Transverse colon (tissue), 4 donors: ENCODE measurements at regions not wholly inside any gene's neighbourhood (a gene's known extent, or its start where the extent isn't known, plus 50 kb on each side); places are given as distances from the start of the nearest gene placed in this dataset.
"Not testable (repeated sequence)": the region's sequence is repeated elsewhere in the genome, so short reads cannot be mapped to it uniquely, and the experiment has no call there.

ENCODE experiments used
- DNase-seq: peaks from one replicate; pipeline ENCODE4 v3.0.0-alpha.2; 2019
- H3K27ac ChIP-seq, 4 donors: fragments of 200-600 bp; sonication (generic); 2 replicates each; pipeline ENCODE4 v1.5.1; 2016 to 2018; ENCODE audit warnings: inconsistent platforms in 4 of 4
- H3K27me3 ChIP-seq: fragments of 200-600 bp; sonication (generic); 2 replicates; pipeline ENCODE4 v1.5.1; 2017; ENCODE audit warnings: inconsistent platforms
- H3K36me3 ChIP-seq, 4 donors: fragments of 200-600 bp; sonication (generic); 2 replicates each; pipeline ENCODE4 v1.5.1; 2017 to 2019; ENCODE audit warnings: inconsistent platforms in 4 of 4
- H3K4me1 ChIP-seq, 4 donors: fragments of 200-600 bp; sonication (generic); 2 replicates each; pipeline ENCODE4 v1.5.1; 2017 to 2020; ENCODE audit warnings: inconsistent platforms in 4 of 4
- H3K4me3 ChIP-seq, 4 donors: fragments of 200-600 bp; sonication (generic); 1 replicate in 1 of 4; 2 replicates in 3 of 4; pipeline versions ENCODE4 v1.5.1 to v1.6.1; 2017 to 2019; ENCODE audit warnings: inconsistent platforms in 4 of 4
- H3K9me3 ChIP-seq, 2 donors: fragments of 200-600 bp; sonication (generic); 2 replicates each; pipeline ENCODE4 v1.5.1; 2017 to 2019; ENCODE audit warnings: inconsistent platforms in 2 of 2
- EP300 ChIP-seq: sonication (generic); formaldehyde crosslinking; IDR thresholded peaks from one replicate; pipeline ENCODE4 v1.6.1; 2017; ENCODE audit warnings: antibody characterized with exemption, low read depth
- POLR2A ChIP-seq: fragments of 450-650 bp; IDR thresholded peaks from one replicate; pipeline ENCODE4 v1.6.1; 2016; ENCODE audit warnings: antibody characterized with exemption, mild to moderate bottlenecking, moderate library complexity
- POLR2AphosphoS5 ChIP-seq, 3 donors: sonication (generic); formaldehyde crosslinking; IDR thresholded peaks; one replicate each; pipeline ENCODE4 v1.6.1; 2016; ENCODE audit warnings: antibody characterized with exemption in 3 of 3
- WGBS, 2 donors: methylation state at CpG; one replicate each; pipeline ENCODE4 v1.1.5; 2018; ENCODE audit warnings: low coverage in 1 of 2; 5-methylcytosine and 5-hydroxymethylcytosine counted together
- in situ Hi-C, 4 donors: fragments of 200-750 bp; cut with MboI; loops; one replicate each; pipeline versions ENCODE4 v1.15.0 to v1.15.1; 2017; ENCODE audit warnings: low sequenced_read_pairs in 3 of 4, low pct_ligation_motif_present in 1 of 4, low pct_unique_long_range_greater_than_20kb in 1 of 4
- intact Hi-C: fragments of 100-400 bp; cut with DNase I; formaldehyde crosslinking; loops from one replicate; pipeline ENCODE4 v1.15.1; 2023; ENCODE audit warnings: low total_unique reads
- TF ChIP-seq, protein P1 (sequence below), 5 experiments: fragments of 200-600 bp in 3 of 5; fragments of 450-650 bp in 2 of 5; sonication (generic) in 3 of 5; IDR thresholded peaks; 1 replicate in 2 of 5; 2 replicates in 3 of 5; pipeline ENCODE4 v1.5.1; 2016 to 2017; ENCODE audit warnings: antibody characterized with exemption in 5 of 5, inconsistent platforms in 3 of 5, mild to moderate bottlenecking in 2 of 5, moderate library complexity in 1 of 5

DNA sequence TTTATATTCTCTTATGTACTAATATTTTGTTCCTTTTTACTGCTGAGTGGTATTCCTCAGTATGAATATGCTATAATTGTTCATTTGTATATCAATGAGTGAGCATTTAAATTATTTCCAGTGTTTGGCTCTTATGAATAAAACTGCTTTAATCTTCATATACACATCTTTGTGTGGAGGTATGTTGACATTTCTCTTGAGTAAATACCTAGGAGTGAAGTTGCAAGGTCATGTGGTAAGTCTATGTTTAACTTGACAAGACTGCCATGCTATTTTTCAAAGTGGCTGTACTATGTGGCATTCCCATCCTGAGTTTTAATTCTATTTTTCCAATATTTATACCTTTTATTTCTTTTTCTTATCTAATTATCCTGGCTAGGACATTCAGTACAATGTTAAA lies 124.2 kb downstream of the ADSS2 start:
- Histone ChIP-seq H3K27me3 (no peaks in the 10 kb centered on the region), H3K36me3 (no peaks in the 10 kb centered on the region), H3K27ac (no peak overlapping the region), H3K4me1 (peaks cover 0 to 21% (median 5%) of the 10 kb centered on the region in 4 donors), H3K4me3 (no peak overlapping the region), H3K9me3 (peaks cover 0 to 5% of the 10 kb centered on the region in 2 donors)
- TF ChIP-seq POLR2AphosphoS5 (IDR thresholded peaks at IDR 0.05), result no peak
- TF ChIP-seq POLR2A, result no peak
- TF ChIP-seq, protein P1, sequence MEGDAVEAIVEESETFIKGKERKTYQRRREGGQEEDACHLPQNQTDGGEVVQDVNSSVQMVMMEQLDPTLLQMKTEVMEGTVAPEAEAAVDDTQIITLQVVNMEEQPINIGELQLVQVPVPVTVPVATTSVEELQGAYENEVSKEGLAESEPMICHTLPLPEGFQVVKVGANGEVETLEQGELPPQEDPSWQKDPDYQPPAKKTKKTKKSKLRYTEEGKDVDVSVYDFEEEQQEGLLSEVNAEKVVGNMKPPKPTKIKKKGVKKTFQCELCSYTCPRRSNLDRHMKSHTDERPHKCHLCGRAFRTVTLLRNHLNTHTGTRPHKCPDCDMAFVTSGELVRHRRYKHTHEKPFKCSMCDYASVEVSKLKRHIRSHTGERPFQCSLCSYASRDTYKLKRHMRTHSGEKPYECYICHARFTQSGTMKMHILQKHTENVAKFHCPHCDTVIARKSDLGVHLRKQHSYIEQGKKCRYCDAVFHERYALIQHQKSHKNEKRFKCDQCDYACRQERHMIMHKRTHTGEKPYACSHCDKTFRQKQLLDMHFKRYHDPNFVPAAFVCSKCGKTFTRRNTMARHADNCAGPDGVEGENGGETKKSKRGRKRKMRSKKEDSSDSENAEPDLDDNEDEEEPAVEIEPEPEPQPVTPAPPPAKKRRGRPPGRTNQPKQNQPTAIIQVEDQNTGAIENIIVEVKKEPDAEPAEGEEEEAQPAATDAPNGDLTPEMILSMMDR (IDR thresholded peaks at IDR 0.05), result no peak
- no peak for TF ChIP-seq EP300
- in situ Hi-C loops, result no loop called here
- no peak for DNase-seq
- intact Hi-C loops, result no loop called here

DNA sequence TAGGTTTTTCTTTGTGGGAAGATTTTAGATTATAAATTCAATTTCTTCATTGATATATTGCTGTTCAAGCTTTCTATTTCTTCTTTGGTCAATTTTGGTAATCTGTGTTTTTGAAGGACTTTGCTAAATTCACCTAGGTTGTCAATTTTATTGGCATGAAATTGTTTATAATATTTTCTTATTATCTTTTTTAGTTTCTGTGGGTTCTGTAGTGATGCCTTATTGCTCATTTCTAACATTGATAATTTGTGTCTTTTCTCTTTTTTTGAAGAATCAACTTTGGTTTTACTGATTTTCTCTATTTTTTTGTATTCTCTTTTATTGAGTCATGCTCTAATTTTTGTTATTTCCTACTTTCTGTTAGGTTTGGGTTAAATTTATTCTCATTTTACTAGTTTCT lies 123.2 kb downstream of the ADSS2 start:
- intact Hi-C loops, result loop anchor here (2.0 kb wide), 1 partner anchor 14 kb away; no protein-coding TSS in a partner anchor
- H3K9me3 ChIP-seq, result peaks cover 0 to 5% of the 10 kb centered on the region in 2 donors
- H3K27me3 ChIP-seq, result no peaks in the 10 kb centered on the region
- peaks cover 0 to 12% (median under 1%) of the 10 kb centered on the region in 4 donors for H3K4me1 ChIP-seq
- TF ChIP-seq POLR2AphosphoS5 (IDR thresholded peaks at IDR 0.05) (no peak), POLR2A (no peak), EP300 (no peak)
- TF ChIP-seq, protein P1 (IDR thresholded peaks at IDR 0.05), result no peak
- no peak overlapping the region for H3K4me3 ChIP-seq
- H3K36me3 ChIP-seq, result no peaks in the 10 kb centered on the region
- no peak for DNase-seq
- H3K27ac ChIP-seq, result no peak overlapping the region
- in situ Hi-C loops, result no loop called here

DNA sequence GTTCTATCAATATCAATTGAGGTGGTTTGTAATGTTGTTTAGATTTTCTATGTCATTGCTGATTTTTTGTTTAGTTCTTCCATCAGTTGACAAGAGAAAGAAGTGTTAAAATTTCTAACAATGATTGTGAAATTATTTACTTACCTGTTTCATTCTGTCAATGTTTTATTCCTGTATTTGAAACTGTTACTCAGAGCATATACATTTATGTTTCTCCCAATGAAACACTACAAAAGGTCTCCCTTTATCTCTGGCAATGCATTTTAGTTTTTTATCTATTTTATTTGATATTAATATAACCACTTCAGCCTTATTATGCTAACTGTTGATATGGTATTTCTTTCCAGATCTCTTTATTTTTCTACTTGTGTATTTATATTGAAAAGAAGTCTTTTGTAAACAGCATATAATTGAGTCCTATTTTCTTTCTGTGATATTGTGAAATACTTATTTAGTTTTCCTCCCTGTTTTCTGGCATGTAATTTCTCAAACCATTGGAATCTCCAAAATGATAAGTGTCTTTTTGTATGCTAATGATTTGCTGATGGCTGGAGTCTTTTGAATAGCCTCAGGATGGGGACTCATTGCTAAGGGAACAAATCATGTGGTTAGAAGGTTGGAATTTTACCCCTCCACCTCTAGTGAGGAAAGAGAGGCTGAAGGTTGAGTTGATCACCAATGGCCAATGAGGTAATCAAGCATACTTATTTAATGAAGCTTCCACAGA lies 122.0 kb downstream of the ADSS2 start:
- no peaks in the 10 kb centered on the region for H3K36me3 ChIP-seq
- TF ChIP-seq EP300 (no peak), POLR2A (no peak), POLR2AphosphoS5 (IDR thresholded peaks at IDR 0.05) (no peak)
- TF ChIP-seq, protein P1 (IDR thresholded peaks at IDR 0.05), result no peak
- peaks cover 0 to 6% (median 0%) of the 10 kb centered on the region in 4 donors for H3K4me1 ChIP-seq
- H3K9me3 ChIP-seq, result peaks cover 0 to 5% of the 10 kb centered on the region in 2 donors
- in situ Hi-C loops, result no loop called here
- no peaks in the 10 kb centered on the region for H3K27me3 ChIP-seq
- H3K4me3 ChIP-seq, result no peak overlapping the region
- intact Hi-C loops, result loop anchor here (2.0 kb wide), 1 partner anchor 15 kb away; no protein-coding TSS in a partner anchor
- no peak overlapping the region for H3K27ac ChIP-seq
- no peak for DNase-seq

DNA sequence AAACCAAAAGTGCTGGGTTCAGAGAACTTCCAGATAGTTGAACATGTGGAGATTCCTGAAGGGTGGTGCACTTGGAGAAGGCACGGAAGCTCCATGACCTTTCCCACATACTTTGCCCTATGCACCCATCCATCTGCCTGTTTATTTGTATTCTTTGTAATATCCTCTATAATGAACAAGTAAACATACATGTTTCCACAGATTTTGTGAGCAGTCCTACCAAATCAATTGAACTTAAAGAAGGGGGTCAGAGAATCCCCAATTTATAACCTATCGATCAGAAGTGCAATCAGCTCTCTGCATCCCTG lies 121.4 kb downstream of the ADSS2 start:
- no peak overlapping the region for H3K4me3 ChIP-seq
- DNase-seq, result no peak
- H3K36me3 ChIP-seq, result no peaks in the 10 kb centered on the region
- H3K27ac ChIP-seq, result no peak overlapping the region
- TF ChIP-seq, protein P1 (IDR thresholded peaks at IDR 0.05), result no peak
- TF ChIP-seq EP300, result no peak
- no peak for TF ChIP-seq POLR2A
- no peak for TF ChIP-seq POLR2AphosphoS5 (IDR thresholded peaks at IDR 0.05)
- no peaks in the 10 kb centered on the region for H3K27me3 ChIP-seq
- WGBS, 2 donors, result 72 to 86% methylated on average over 2 of the region's 2 CpGs
- in situ Hi-C loops (no loop called here), intact Hi-C loops (no loop called here)
- H3K9me3 ChIP-seq, result peaks cover 0 to 5% of the 10 kb centered on the region in 2 donors
- peaks cover 0 to 6% (median 0%) of the 10 kb centered on the region in 4 donors for H3K4me1 ChIP-seq

DNA sequence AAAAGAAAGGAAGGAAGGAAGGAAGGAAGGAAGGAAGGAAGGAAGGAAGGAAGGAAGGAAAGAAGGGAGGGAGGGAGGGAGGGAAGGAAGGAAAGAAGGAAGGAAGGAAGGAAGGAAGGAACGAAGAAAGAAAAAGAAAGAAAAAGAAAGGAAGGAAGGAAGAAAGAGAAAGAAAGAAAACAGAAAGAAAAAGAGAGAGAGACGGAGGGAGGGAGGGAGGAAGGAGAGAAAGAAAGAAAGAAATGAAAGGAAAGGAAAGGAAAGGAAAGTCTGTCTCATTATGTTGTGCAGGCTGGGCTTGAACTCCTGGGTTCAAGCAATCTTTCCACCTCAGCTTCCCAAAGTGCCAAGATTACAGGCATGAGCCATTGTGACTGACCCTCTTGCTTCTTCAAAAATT lies 118.9 kb downstream of the ADSS2 start:
- intact Hi-C loops, H3K4me3 ChIP-seq, DNase-seq, H3K4me1 ChIP-seq, H3K27me3 ChIP-seq, in situ Hi-C loops, H3K36me3 ChIP-seq, H3K27ac ChIP-seq, H3K9me3 ChIP-seq: not testable (repeated sequence)
- WGBS, 2 donors, result 74 to 90% methylated on average over 2 of the region's 2 CpGs

DNA sequence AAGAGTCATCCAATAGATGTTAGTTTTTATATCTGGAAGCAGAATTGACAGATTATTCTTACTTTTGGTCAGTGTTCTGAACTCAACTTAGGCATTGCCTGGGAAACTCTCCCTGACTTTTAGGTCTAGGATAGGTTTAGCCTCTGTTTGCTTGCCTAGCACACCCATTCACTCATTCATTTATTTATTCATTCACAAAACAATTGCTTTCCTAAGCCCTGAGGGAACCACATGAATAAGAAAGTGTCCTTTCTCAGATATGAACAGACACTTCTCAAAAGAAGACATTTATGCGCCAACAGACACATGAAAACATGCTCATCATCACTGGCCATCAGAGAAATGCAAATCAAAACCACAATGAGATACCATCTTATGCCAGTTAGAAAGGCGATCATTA lies 117.4 kb downstream of the ADSS2 start:
- intact Hi-C loops, H3K27ac ChIP-seq, H3K4me3 ChIP-seq, H3K4me1 ChIP-seq, H3K27me3 ChIP-seq, H3K36me3 ChIP-seq, in situ Hi-C loops, H3K9me3 ChIP-seq, DNase-seq: not testable (repeated sequence)
- 75 to 94% methylated on average over 1 to 2 of the region's 2 CpGs for WGBS, 2 donors

DNA sequence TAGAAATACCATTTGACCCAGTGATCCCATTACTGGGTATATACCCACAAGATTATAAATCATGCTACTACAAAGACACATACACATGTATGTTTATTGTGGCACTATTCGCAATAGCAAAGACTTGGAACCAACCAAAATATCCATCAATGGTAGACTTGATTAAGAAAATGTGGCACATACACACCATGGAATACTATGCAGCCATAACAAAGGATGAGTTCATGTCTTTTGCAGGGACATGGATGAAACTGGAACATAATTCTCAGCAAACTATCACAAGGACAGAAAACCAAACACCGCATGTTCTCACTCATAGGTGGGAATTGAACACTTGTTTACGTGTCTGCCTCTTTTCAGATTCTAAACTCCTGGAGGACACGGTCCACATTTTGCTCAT lies 116.9 kb downstream of the ADSS2 start:
- H3K27me3 ChIP-seq, H3K27ac ChIP-seq, H3K9me3 ChIP-seq, in situ Hi-C loops, H3K36me3 ChIP-seq, DNase-seq, intact Hi-C loops, H3K4me1 ChIP-seq, H3K4me3 ChIP-seq: not testable (repeated sequence)
- WGBS, 2 donors, result 94 to 95% methylated on average over 2 to 4 of the region's 4 CpGs
